ENCODE measurements at regions not wholly inside any gene's neighbourhood (a gene's known extent, or its start where the extent isn't known, plus 50 kb on each side); places are given as distances from the start of the nearest gene placed in this dataset.
A peak's percentile ranks its signal among the peaks of the same experiment; 100 is the strongest.
"Not testable (repeated sequence)": the region's sequence is repeated elsewhere in the genome, so short reads cannot be mapped to it uniquely, and the experiment has no call there.

GRCh38 chr18:39586741-39587140, 2021.1 kb upstream of the CELF4 start:
- in situ Hi-C loops (cut with HindIII; ENCODE audit: low pct_unique_long_range_greater_than_20kb, low sequenced_read_pairs): no loop called here
- no peak for DNase-seq (ENCODE audit: low read depth)

- DNase-seq (ENCODE audit: low read depth): no peak
- in situ Hi-C loops (cut with HindIII; ENCODE audit: low pct_unique_long_range_greater_than_20kb, low sequenced_read_pairs): no loop called here
Observed at GRCh38 chr18:39574897-39575296, 2009.3 kb upstream of the CELF4 start.

- DNase-seq (ENCODE audit: low read depth): no peak
- in situ Hi-C loops (cut with HindIII; ENCODE audit: low pct_unique_long_range_greater_than_20kb, low sequenced_read_pairs): no loop called here
Observed at GRCh38 chr18:39571511-39571910, 2005.9 kb upstream of the CELF4 start.

- in situ Hi-C loops (cut with HindIII; ENCODE audit: low pct_unique_long_range_greater_than_20kb, low sequenced_read_pairs); DNase-seq (ENCODE audit: low read depth): not testable (repeated sequence)
Observed at GRCh38 chr18:39565551-39566230, 2000.1 kb upstream of the CELF4 start.

- DNase-seq (ENCODE audit: low read depth): no peak
- in situ Hi-C loops (cut with HindIII; ENCODE audit: low pct_unique_long_range_greater_than_20kb, low sequenced_read_pairs): no loop called here
Observed at GRCh38 chr18:39564716-39565115, 1999.1 kb upstream of the CELF4 start.

- in situ Hi-C loops (cut with HindIII; ENCODE audit: low pct_unique_long_range_greater_than_20kb, low sequenced_read_pairs): no loop called here
- no peak for DNase-seq (ENCODE audit: low read depth)
Observed at GRCh38 chr18:39561126-39561525, 1995.5 kb upstream of the CELF4 start.

- DNase-seq (ENCODE audit: low read depth): no peak
- in situ Hi-C loops (cut with HindIII; ENCODE audit: low pct_unique_long_range_greater_than_20kb, low sequenced_read_pairs): no loop called here
Observed at GRCh38 chr18:39558658-39559057, 1993.1 kb upstream of the CELF4 start.

- no peak for DNase-seq (ENCODE audit: low read depth)
- in situ Hi-C loops (cut with HindIII; ENCODE audit: low pct_unique_long_range_greater_than_20kb, low sequenced_read_pairs): no loop called here
Observed at GRCh38 chr18:39555496-39555895, 1989.9 kb upstream of the CELF4 start.

GRCh38 chr18:39550701-39551100, 1985.1 kb upstream of the CELF4 start:
- in situ Hi-C loops (cut with HindIII; ENCODE audit: low pct_unique_long_range_greater_than_20kb, low sequenced_read_pairs): no loop called here
- DNase-seq (ENCODE audit: low read depth): no peak

GRCh38 chr18:39549144-39549543, 1983.5 kb upstream of the CELF4 start:
- no peak for DNase-seq (ENCODE audit: low read depth)
- in situ Hi-C loops (cut with HindIII; ENCODE audit: low pct_unique_long_range_greater_than_20kb, low sequenced_read_pairs): no loop called here

GRCh38 chr18:39531659-39532058, 1966.1 kb upstream of the CELF4 start:
- in situ Hi-C loops (cut with HindIII; ENCODE audit: low pct_unique_long_range_greater_than_20kb, low sequenced_read_pairs): no loop called here
- DNase-seq (ENCODE audit: low read depth): no peak

GRCh38 chr18:39529358-39529757, 1963.8 kb upstream of the CELF4 start:
- no peak for DNase-seq (ENCODE audit: low read depth)
- in situ Hi-C loops (cut with HindIII; ENCODE audit: low pct_unique_long_range_greater_than_20kb, low sequenced_read_pairs): no loop called here

GRCh38 chr18:39527465-39527864, 1961.9 kb upstream of the CELF4 start:
- DNase-seq (ENCODE audit: low read depth): no peak

GRCh38 chr18:39524370-39524769, 1958.8 kb upstream of the CELF4 start:
- in situ Hi-C loops (cut with HindIII; ENCODE audit: low pct_unique_long_range_greater_than_20kb, low sequenced_read_pairs): no loop called here

More at GRCh38 chr18:39527465-39527864, 1961.9 kb upstream of the CELF4 start:
- in situ Hi-C loops (cut with HindIII; ENCODE audit: low pct_unique_long_range_greater_than_20kb, low sequenced_read_pairs): no loop called here

GRCh38 chr18:39523281-39523680, 1957.7 kb upstream of the CELF4 start:
- in situ Hi-C loops (cut with HindIII; ENCODE audit: low pct_unique_long_range_greater_than_20kb, low sequenced_read_pairs): no loop called here
- DNase-seq (ENCODE audit: low read depth): peak; percentile 47

More at GRCh38 chr18:39524370-39524769, 1958.8 kb upstream of the CELF4 start:
- no peak for DNase-seq (ENCODE audit: low read depth)

- DNase-seq (ENCODE audit: low read depth): no peak
- in situ Hi-C loops (cut with HindIII; ENCODE audit: low pct_unique_long_range_greater_than_20kb, low sequenced_read_pairs): no loop called here
Observed at GRCh38 chr18:39521164-39521563, 1955.6 kb upstream of the CELF4 start.

- DNase-seq (ENCODE audit: low read depth): no peak
- in situ Hi-C loops (cut with HindIII; ENCODE audit: low pct_unique_long_range_greater_than_20kb, low sequenced_read_pairs): no loop called here
Observed at GRCh38 chr18:39519741-39520140, 1954.1 kb upstream of the CELF4 start.

- DNase-seq (ENCODE audit: low read depth): no peak
- in situ Hi-C loops (cut with HindIII; ENCODE audit: low pct_unique_long_range_greater_than_20kb, low sequenced_read_pairs): no loop called here
Observed at GRCh38 chr18:39515299-39515698, 1949.7 kb upstream of the CELF4 start.

GRCh38 chr18:39513186-39513585, 1947.6 kb upstream of the CELF4 start:
- in situ Hi-C loops (cut with HindIII; ENCODE audit: low pct_unique_long_range_greater_than_20kb, low sequenced_read_pairs): no loop called here
- DNase-seq (ENCODE audit: low read depth): no peak

- DNase-seq (ENCODE audit: low read depth): no peak
- in situ Hi-C loops (cut with HindIII; ENCODE audit: low pct_unique_long_range_greater_than_20kb, low sequenced_read_pairs): no loop called here
Observed at GRCh38 chr18:39506581-39507330, 1941.2 kb upstream of the CELF4 start.

Data from Caki2 (cell line).